ENCODE measurements at regions not wholly inside any gene's neighbourhood (a gene's known extent, or its start where the extent isn't known, plus 50 kb on each side); places are given as distances from the start of the nearest gene placed in this dataset.
"Not testable (repeated sequence)": the region's sequence is repeated elsewhere in the genome, so short reads cannot be mapped to it uniquely, and the experiment has no call there.

DNA sequence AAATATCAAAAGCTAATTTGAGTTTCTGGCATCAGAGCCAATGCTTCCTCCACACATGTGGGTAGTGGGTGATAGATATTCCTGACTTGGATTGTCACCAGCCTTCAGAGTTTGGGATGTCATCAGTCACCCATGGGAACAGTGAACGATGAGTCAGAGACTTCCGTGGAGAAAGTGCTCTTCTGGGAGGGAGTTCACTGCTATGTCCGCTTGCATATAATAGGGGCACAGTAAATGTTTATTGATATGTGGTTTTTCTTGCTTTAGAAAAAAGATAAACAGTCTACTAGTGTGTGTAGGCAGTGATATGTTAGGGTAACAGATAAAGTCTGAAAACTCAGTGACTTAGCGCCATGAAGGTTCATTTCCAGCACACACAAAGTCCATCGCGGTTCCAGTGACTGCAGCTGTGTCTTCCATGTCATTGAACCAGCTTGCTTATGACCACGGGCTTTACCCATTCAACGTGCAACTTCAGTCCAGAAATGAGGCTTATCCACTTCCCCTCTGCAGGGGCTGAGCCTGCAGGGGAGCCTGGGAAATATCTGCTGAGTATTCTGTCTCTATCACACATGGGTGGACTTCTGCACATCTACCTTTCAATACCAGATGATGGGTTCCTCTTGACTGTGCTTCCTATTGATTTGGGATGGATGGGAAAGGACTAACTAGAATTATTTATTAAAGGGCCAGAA is 87.7 kb upstream of the WWC2 start:
- TF ChIP-seq, protein P1, sequence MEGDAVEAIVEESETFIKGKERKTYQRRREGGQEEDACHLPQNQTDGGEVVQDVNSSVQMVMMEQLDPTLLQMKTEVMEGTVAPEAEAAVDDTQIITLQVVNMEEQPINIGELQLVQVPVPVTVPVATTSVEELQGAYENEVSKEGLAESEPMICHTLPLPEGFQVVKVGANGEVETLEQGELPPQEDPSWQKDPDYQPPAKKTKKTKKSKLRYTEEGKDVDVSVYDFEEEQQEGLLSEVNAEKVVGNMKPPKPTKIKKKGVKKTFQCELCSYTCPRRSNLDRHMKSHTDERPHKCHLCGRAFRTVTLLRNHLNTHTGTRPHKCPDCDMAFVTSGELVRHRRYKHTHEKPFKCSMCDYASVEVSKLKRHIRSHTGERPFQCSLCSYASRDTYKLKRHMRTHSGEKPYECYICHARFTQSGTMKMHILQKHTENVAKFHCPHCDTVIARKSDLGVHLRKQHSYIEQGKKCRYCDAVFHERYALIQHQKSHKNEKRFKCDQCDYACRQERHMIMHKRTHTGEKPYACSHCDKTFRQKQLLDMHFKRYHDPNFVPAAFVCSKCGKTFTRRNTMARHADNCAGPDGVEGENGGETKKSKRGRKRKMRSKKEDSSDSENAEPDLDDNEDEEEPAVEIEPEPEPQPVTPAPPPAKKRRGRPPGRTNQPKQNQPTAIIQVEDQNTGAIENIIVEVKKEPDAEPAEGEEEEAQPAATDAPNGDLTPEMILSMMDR (IDR thresholded peaks at IDR 0.05; ENCODE audit: insufficient read depth, low read length), result no peak
- H3K4me3 ChIP-seq (ENCODE audit: low read depth, low read length), result no peak overlapping the region
- no peak for DNase-seq (ENCODE audit: low read depth)

DNA sequence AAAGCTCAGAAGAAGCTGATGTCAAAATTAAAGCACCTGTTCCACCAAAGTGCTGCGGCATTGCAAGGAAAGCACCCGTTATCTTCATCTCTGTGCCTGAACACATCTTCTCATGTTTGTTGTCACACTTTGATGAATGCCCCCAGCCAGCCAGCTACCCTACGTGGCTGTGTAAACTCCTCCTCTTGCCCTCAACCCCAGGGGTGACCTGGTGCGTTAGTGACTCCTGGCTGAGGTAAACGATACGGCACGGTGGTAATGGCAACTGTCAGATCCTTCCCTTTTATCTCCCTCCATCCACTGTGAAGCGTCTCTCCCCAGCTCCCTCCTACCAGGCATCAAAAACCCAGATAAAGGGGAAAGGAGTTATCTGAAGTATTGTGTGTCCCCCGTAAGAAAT is 90.6 kb upstream of the WWC2 start:
- TF ChIP-seq, protein P1 (IDR thresholded peaks at IDR 0.05; ENCODE audit: insufficient read depth, low read length), result no peak
- no peak overlapping the region for H3K4me3 ChIP-seq (ENCODE audit: low read depth, low read length)
- DNase-seq (ENCODE audit: low read depth), result no peak

DNA sequence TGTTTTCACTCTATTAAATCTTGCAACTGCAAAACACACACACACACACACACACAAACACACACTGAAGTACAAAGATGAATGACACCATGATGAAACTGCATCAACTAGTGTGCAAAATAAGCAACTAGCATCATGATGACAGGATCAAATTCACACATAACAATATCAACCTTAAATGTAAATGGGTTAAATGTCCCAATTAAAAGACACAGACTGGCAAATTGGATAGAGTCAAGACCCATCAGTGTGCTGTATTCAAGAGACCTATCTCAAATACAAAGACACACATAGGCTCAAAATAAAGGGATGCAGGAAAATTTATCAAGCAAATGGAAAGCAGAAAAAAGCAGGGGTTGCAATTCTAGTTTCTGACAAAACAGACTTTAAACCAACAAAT is 87.2 kb upstream of the DCTD start:
- H3K4me3 ChIP-seq (ENCODE audit: low read depth, low read length); DNase-seq (ENCODE audit: low read depth): not testable (repeated sequence)

DNA sequence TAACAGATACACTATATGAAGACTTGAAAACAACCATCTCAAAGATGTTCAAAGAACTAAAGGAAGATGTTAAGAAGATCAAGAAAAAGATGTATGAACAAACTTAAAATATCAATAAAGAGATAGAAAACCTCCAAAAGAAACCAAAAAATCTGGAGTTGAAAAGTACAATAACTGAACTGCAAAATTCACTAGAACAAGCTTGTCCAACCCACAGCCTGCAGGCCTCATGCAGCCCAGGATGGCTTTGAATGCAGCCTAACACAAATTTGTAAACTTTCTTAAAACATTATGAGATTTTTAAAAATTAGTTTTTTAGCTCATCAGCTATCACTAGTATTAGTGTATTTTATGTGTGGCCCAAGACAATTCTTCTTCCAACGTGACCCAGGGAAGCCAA is 77.0 kb upstream of the DCTD start:
- no peak for DNase-seq (ENCODE audit: low read depth)
- TF ChIP-seq, protein P1 (IDR thresholded peaks at IDR 0.05; ENCODE audit: insufficient read depth, low read length), result no peak
- H3K4me3 ChIP-seq (ENCODE audit: low read depth, low read length), result no peak overlapping the region

DNA sequence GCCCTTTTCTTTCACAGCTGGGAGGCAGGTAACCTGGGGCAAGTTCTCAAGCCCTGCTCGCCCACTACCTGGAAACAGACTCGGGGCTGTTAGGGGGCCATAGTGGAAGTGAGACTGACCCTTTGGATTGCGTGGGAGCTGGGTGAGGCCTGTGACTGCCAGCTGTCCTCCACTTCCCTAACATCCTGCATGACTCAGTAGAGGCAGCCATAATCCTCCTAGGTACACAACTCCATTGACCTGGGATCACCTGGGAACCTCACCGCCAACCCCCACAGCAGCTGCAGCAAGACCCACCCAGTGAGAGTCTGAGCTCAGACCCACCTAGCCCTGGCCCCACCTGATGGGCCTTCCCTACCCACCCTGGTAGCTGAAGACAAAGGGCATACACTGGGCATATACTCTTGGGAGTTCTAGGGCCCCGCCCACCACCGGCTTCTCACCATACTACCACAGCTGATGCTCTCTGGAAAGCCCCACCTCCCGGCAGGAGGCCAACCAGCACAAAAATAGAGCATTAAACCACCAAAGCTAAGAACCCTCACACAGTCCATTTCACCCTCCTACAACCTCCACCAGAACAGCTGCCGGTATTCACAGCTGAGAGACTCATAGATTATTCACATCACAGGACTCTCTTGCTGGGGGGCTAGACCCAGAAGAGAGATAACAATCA is 61.1 kb upstream of the DCTD start:
- DNase-seq (ENCODE audit: low read depth), result peak; percentile 62
- TF ChIP-seq, protein P1 (IDR thresholded peaks at IDR 0.05; ENCODE audit: insufficient read depth, low read length), result no peak
- no peak overlapping the region for H3K4me3 ChIP-seq (ENCODE audit: low read depth, low read length)

DNA sequence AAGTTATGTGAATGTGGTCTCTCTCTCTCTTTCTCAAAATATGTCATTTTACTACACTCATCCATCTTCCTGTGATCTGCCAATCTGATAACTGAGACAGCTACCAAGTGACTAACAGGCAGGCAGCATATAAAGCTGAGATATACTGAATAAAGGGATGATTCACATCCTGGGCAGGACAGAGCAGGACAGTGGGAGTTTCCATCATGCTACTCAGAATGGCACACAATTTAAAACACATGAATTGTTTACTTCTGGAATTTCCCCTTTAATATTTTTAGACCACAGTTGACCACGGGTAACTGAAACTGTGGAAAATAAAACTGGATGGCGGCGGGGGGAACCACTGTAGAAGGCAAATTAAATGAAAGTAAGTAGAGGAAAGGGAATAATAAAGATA is 58.6 kb upstream of the DCTD start:
- TF ChIP-seq, protein P1 (IDR thresholded peaks at IDR 0.05; ENCODE audit: insufficient read depth, low read length), result no peak
- H3K4me3 ChIP-seq (ENCODE audit: low read depth, low read length), result no peak overlapping the region
- DNase-seq (ENCODE audit: low read depth), result peak; percentile 78

DNA sequence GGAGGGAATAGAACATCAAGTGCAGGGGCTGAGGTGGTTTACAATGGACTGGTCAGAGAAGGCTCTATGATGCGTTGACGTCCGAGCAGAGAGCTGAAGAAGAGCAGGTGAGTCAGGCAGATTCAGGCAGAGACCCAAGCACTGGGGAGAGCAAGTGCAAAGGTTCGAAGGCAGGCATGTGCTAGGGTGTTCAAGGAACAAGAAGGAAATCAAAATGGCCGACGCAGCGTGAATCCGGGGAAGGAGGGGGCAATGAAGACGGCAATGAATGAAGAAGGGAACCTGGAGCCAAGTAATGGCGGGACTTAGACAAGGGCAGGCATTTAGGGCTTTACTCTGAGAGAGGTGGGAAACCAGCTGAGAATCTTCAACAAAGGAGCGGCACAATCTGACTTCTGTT is 56.8 kb upstream of the DCTD start:
- TF ChIP-seq, protein P1 (IDR thresholded peaks at IDR 0.05; ENCODE audit: insufficient read depth, low read length), result no peak
- no peak for DNase-seq (ENCODE audit: low read depth)
- H3K4me3 ChIP-seq (ENCODE audit: low read depth, low read length), result no peak overlapping the region

Data from fibroblast of the aortic adventitia (primary cell).